ENCODE measurements at regions not wholly inside any gene's neighbourhood (a gene's known extent, or its start where the extent isn't known, plus 50 kb on each side); places are given as distances from the start of the nearest gene placed in this dataset.

- H3K4me1 ChIP-seq (ENCODE audit: low read depth) = no peaks in the 10 kb centered on the region
- no peak for DNase-seq (ENCODE audit: low read depth in 1 of 2, low spot score in 1 of 2)
- no peak overlapping the region for H3K4me3 ChIP-seq
- peaks cover 8% of the 10 kb centered on the region for H3K27me3 ChIP-seq
- H3K9me3 ChIP-seq (ENCODE audit: low read depth) = no peaks in the 10 kb centered on the region
- no peaks in the 10 kb centered on the region for H3K36me3 ChIP-seq
- TF ChIP-seq CTCF (IDR thresholded peaks at IDR 0.05; ENCODE audit: low read depth, low read length) = no peak
- H3K27ac ChIP-seq = no peak overlapping the region
Measured at GRCh38 chr2:105570326-105570725, 171.5 kb upstream of the FHL2 start.

GRCh38 chr2:105569606-105570005, 170.8 kb upstream of the FHL2 start:
- Histone ChIP-seq H3K27ac (no peak overlapping the region), H3K4me3 (no peak overlapping the region), H3K27me3 (peaks cover 8% of the 10 kb centered on the region), H3K36me3 (no peaks in the 10 kb centered on the region), H3K9me3 (ENCODE audit: low read depth) (no peaks in the 10 kb centered on the region), H3K4me1 (ENCODE audit: low read depth) (no peaks in the 10 kb centered on the region)
- TF ChIP-seq CTCF (IDR thresholded peaks at IDR 0.05; ENCODE audit: low read depth, low read length) = no peak
- no peak for DNase-seq (ENCODE audit: low read depth in 1 of 2, low spot score in 1 of 2)

- Histone ChIP-seq H3K4me1 (ENCODE audit: low read depth) (no peaks in the 10 kb centered on the region), H3K27ac (no peak overlapping the region), H3K36me3 (no peaks in the 10 kb centered on the region), H3K4me3 (no peak overlapping the region), H3K27me3 (peaks cover 8% of the 10 kb centered on the region), H3K9me3 (ENCODE audit: low read depth) (no peaks in the 10 kb centered on the region)
- TF ChIP-seq CTCF (IDR thresholded peaks at IDR 0.05; ENCODE audit: low read depth, low read length) = no peak
- DNase-seq (ENCODE audit: low read depth in 1 of 2, low spot score in 1 of 2) = no peak
Measured at GRCh38 chr2:105567996-105568494, 169.2 kb upstream of the FHL2 start.

GRCh38 chr2:105563000-105563719, 164.3 kb upstream of the FHL2 start:
- no peak for DNase-seq (ENCODE audit: low read depth in 1 of 2, low spot score in 1 of 2)
- no peaks in the 10 kb centered on the region for H3K4me1 ChIP-seq (ENCODE audit: low read depth)
- peaks cover 5% of the 10 kb centered on the region for H3K27me3 ChIP-seq
- H3K9me3 ChIP-seq (ENCODE audit: low read depth) = no peaks in the 10 kb centered on the region
- no peak for TF ChIP-seq CTCF (IDR thresholded peaks at IDR 0.05; ENCODE audit: low read depth, low read length)
- H3K4me3 ChIP-seq = no peak overlapping the region
- H3K36me3 ChIP-seq = no peaks in the 10 kb centered on the region
- no peak overlapping the region for H3K27ac ChIP-seq

DNA sequence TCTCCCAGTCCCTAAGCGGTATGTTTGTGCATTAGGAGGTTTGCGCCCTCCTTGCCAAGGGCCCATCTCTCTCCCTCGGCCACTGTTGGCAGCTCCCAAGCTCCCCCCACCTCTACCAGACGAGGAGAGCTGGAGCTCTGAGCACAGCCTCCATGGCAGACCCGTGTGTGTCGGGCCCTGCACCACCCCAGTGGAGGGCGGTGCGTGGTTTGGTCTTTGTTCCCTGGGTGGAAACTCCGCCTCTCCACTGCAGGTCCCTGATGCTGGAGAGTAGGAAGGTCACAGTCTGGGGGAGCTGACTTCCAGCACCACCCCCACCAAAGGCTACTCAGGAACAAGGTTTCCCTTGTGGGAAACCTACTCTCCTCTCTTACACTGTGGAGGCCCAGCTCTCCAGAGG, 162.6 kb upstream of the FHL2 start:
- Histone ChIP-seq H3K4me1 (ENCODE audit: low read depth) (no peaks in the 10 kb centered on the region), H3K9me3 (ENCODE audit: low read depth) (no peaks in the 10 kb centered on the region), H3K4me3 (no peak overlapping the region), H3K27me3 (peaks cover 11% of the 10 kb centered on the region), H3K36me3 (no peaks in the 10 kb centered on the region), H3K27ac (no peak overlapping the region)
- no peak for DNase-seq (ENCODE audit: low read depth in 1 of 2, low spot score in 1 of 2)
- TF ChIP-seq CTCF (IDR thresholded peaks at IDR 0.05; ENCODE audit: low read depth, low read length) = no peak

All from cardiac muscle cell (in vitro differentiated cells and primary cell).